NB4 (cell line): ENCODE measurements at regions not wholly inside any gene's neighbourhood (a gene's known extent, or its start where the extent isn't known, plus 50 kb on each side); places are given as distances from the start of the nearest gene placed in this dataset.

Source experiments
- CTCF ChIP-seq: IDR thresholded peaks from one replicate; pipeline ENCODE4 v1.5.1; 2012; ENCODE audit warnings: low read depth, low read length
- MAX ChIP-seq: IDR thresholded peaks from 2 replicates; pipeline ENCODE4 v1.6.1; 2011; ENCODE audit warnings: low read depth, low read length
- MYC ChIP-seq: IDR thresholded peaks from 2 replicates; pipeline ENCODE4 v1.6.1; 2011; ENCODE audit warnings: low read depth, low read length
- POLR2A ChIP-seq: IDR thresholded peaks from 2 replicates; pipeline ENCODE4 v1.6.1; 2011; ENCODE audit warnings: mild to moderate bottlenecking; ENCODE audit not compliant: insufficient read length; ENCODE audit errors: extremely low read depth

- TF ChIP-seq CTCF (no peak), POLR2A (no peak), MAX (no peak), MYC (no peak)
Measured at GRCh38 chr18:57953883-57954282, 90.1 kb upstream of the NEDD4L start.
